Hepatocyte (in vitro differentiated cells): ENCODE measurements at regions not wholly inside any gene's neighbourhood (a gene's known extent, or its start where the extent isn't known, plus 50 kb on each side); places are given as distances from the start of the nearest gene placed in this dataset. TPM values are rescaled to one million over a fixed set of nuclear protein-coding genes. Genes with fewer than 3 reads are reported as not detected.

Source experiments
- small RNA-seq: library from RNA; depleted of rRNA; stranded (forward); fragments of <200 nt; gene quantifications from one replicate; pipeline ENCODE3, GENCODE V24; 2014

Small RNA genes in the stretch of these regions (small RNA-seq; reads per million reads assigned to genes)
- gene AC108740.1, result not detected
